Right ventricle myocardium inferior (tissue), 1 donor: ENCODE measurements at regions not wholly inside any gene's neighbourhood (a gene's known extent, or its start where the extent isn't known, plus 50 kb on each side); places are given as distances from the start of the nearest gene placed in this dataset.

Experiments
- ATAC-seq: fragments of 200-7000 bp; cut with Tn5 transposase; one replicate; pipeline ENCODE4 v1.9.1; 2020; ENCODE audit warnings: mild to moderate bottlenecking, moderate library complexity
- DNase-seq: peaks from one replicate; pipeline ENCODE4 v3.0.0; 2021; ENCODE audit errors: missing footprints
- intact Hi-C: fragments of 100-400 bp; cut with DNase I; formaldehyde crosslinking; loops from one replicate; pipeline ENCODE4 v1.11.0; 2022
- donor health status: DM: no; HTN: yes; CAD: no; lungs with severe emphysema.

GRCh38 chr6:119594907-119595306 is 245.3 kb upstream of the MAN1A1 start:
- intact Hi-C loops, result no loop called here
- DNase-seq, result no peak
- no peak for ATAC-seq

- ATAC-seq (no peak), DNase-seq (no peak)
- intact Hi-C loops, result no loop called here
These were observed 241.7 kb upstream of the MAN1A1 start for GRCh38 chr6:119591235-119591634.

GRCh38 chr6:119590066-119590465 is 240.5 kb upstream of the MAN1A1 start:
- ATAC-seq (no peak), DNase-seq (no peak)
- intact Hi-C loops, result no loop called here

- intact Hi-C loops, result no loop called here
- no peak for ATAC-seq
- no peak for DNase-seq
These were observed 238.0 kb upstream of the MAN1A1 start for GRCh38 chr6:119587537-119587936.

GRCh38 chr6:119586250-119586882 is 236.8 kb upstream of the MAN1A1 start:
- DNase-seq (no peak), ATAC-seq (no peak)
- intact Hi-C loops, result no loop called here

- intact Hi-C loops, result no loop called here
- ATAC-seq, result no peak
- no peak for DNase-seq
These were observed 234.5 kb upstream of the MAN1A1 start for GRCh38 chr6:119584088-119584487.

- ATAC-seq (no peak), DNase-seq (no peak)
- intact Hi-C loops, result no loop called here
These were observed 231.7 kb upstream of the MAN1A1 start for GRCh38 chr6:119581220-119581619.

- no peak for ATAC-seq
- no peak for DNase-seq
- intact Hi-C loops, result no loop called here
These were observed 226.2 kb upstream of the MAN1A1 start for GRCh38 chr6:119575721-119576120.

- intact Hi-C loops, result no loop called here
- no peak for DNase-seq
- ATAC-seq, result no peak
These were observed 219.0 kb upstream of the MAN1A1 start for GRCh38 chr6:119568580-119568979.

GRCh38 chr6:119566546-119567260 is 217.1 kb upstream of the MAN1A1 start:
- no peak for ATAC-seq
- DNase-seq, result no peak
- intact Hi-C loops, result no loop called here

- DNase-seq (no peak), ATAC-seq (no peak)
- intact Hi-C loops, result no loop called here
These were observed 216.3 kb upstream of the MAN1A1 start for GRCh38 chr6:119565893-119566292.

- intact Hi-C loops, result no loop called here
- ATAC-seq (no peak), DNase-seq (no peak)
These were observed 212.6 kb upstream of the MAN1A1 start for GRCh38 chr6:119562168-119562567.

- ATAC-seq, result no peak
- no peak for DNase-seq
- intact Hi-C loops, result no loop called here
These were observed 210.0 kb upstream of the MAN1A1 start for GRCh38 chr6:119559586-119559985.

GRCh38 chr6:119557239-119557638 is 207.7 kb upstream of the MAN1A1 start:
- ATAC-seq, result no peak
- DNase-seq, result no peak
- intact Hi-C loops, result no loop called here

- no peak for ATAC-seq
These were observed 202.5 kb upstream of the MAN1A1 start for GRCh38 chr6:119552021-119552420.

GRCh38 chr6:119547024-119547423 is 197.5 kb upstream of the MAN1A1 start:
- ATAC-seq (no peak), DNase-seq (no peak)

More at GRCh38 chr6:119552021-119552420, 202.5 kb upstream of the MAN1A1 start:
- intact Hi-C loops, result no loop called here
- no peak for DNase-seq

GRCh38 chr6:119545245-119545644 is 195.7 kb upstream of the MAN1A1 start:
- no peak for DNase-seq
- no peak for ATAC-seq
- intact Hi-C loops, result no loop called here

More at GRCh38 chr6:119547024-119547423, 197.5 kb upstream of the MAN1A1 start:
- intact Hi-C loops, result no loop called here

GRCh38 chr6:119544325-119545175 is 195.0 kb upstream of the MAN1A1 start:
- ATAC-seq, result peak; percentile 43
- intact Hi-C loops, result no loop called here
- no peak for DNase-seq

GRCh38 chr6:119543332-119543731 is 193.8 kb upstream of the MAN1A1 start:
- ATAC-seq (no peak), DNase-seq (no peak)
- intact Hi-C loops, result no loop called here

GRCh38 chr6:119542037-119542436 is 192.5 kb upstream of the MAN1A1 start:
- no peak for DNase-seq
- intact Hi-C loops, result no loop called here

More at GRCh38 chr6:119542037-119542436, 192.5 kb upstream of the MAN1A1 start:
- no peak for ATAC-seq
